ENCODE measurements at regions not wholly inside any gene's neighbourhood (a gene's known extent, or its start where the extent isn't known, plus 50 kb on each side); places are given as distances from the start of the nearest gene placed in this dataset.

DNA sequence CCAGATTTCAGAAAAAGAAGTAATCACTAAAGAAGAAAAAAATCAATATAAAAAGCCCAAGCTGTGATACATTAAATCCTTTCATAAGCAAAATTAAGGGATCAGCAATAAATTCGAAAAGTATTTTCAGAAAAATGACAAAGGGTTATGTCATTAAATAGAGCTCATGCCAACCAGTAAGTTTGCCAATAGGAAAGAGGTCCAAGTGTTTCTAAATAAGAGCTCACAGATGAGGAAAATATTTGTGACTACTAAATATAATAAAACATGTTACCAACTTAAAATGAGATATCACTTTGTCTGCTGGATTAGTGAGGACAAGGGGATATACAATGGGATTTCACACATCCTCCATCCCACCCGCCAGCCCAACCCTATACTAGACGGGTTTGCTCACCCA is 140.3 kb upstream of the EYA4 start:
- TF ChIP-seq ZNF274 (IDR thresholded peaks at IDR 0.05; ENCODE audit: low read depth, low read length), result no peak
- no peak for TF ChIP-seq YY1 (IDR thresholded peaks at IDR 0.05; ENCODE audit: insufficient read depth, insufficient read length)
- no peak for TF ChIP-seq SUZ12 (IDR thresholded peaks at IDR 0.05; ENCODE audit: extremely low read depth, insufficient read depth, insufficient read length)

DNA sequence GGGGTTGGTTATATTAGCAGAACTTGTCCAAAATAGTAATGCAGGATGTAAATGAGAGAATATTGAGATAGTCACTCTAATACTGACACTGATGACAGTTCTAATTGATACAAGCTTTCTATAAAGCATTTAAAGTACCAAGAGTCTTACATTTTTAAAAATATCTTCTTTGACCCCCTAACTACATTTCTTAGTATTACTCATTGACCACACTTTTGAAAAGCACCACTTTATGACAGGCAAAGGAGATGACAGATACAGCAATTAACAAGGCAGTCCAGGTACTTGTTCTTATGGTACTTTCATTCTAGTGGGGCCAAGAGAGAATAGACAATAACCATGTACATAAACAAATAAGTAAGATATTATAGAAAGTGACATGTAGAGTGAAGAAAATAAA is 139.4 kb upstream of the EYA4 start:
- Histone ChIP-seq H3K4me3 (ENCODE audit: insufficient read length, low read depth) (no peak overlapping the region), H3K27me3 (ENCODE audit: insufficient read depth, insufficient read length) (no peaks in the 10 kb centered on the region), H3K36me3 (ENCODE audit: insufficient read depth, insufficient read length, low read length) (no peaks in the 10 kb centered on the region), H3K9me3 (ENCODE audit: insufficient read depth, low read length) (no peaks in the 10 kb centered on the region), H3K9ac (ENCODE audit: insufficient read length, low read depth) (no peak overlapping the region), H3K4me1 (ENCODE audit: insufficient read depth, insufficient read length) (no peaks in the 10 kb centered on the region)
- TF ChIP-seq SUZ12 (IDR thresholded peaks at IDR 0.05; ENCODE audit: extremely low read depth, insufficient read depth, insufficient read length) (no peak), ZNF274 (IDR thresholded peaks at IDR 0.05; ENCODE audit: low read depth, low read length) (no peak), YY1 (IDR thresholded peaks at IDR 0.05; ENCODE audit: insufficient read depth, insufficient read length) (no peak)
- DNase-seq (ENCODE audit: low read depth, low spot score), result no peak

More for the DNA sequence above, 140.3 kb upstream of the EYA4 start:
- Histone ChIP-seq H3K4me3 (ENCODE audit: insufficient read length, low read depth) (no peak overlapping the region), H3K36me3 (ENCODE audit: insufficient read depth, insufficient read length, low read length) (no peaks in the 10 kb centered on the region), H3K27me3 (ENCODE audit: insufficient read depth, insufficient read length) (no peaks in the 10 kb centered on the region), H3K9me3 (ENCODE audit: insufficient read depth, low read length) (no peaks in the 10 kb centered on the region), H3K4me1 (ENCODE audit: insufficient read depth, insufficient read length) (no peaks in the 10 kb centered on the region), H3K9ac (ENCODE audit: insufficient read length, low read depth) (no peak overlapping the region)
- no peak for DNase-seq (ENCODE audit: low read depth, low spot score)

GRCh38 chr6:133106934-133107333 is 134.2 kb upstream of the EYA4 start:
- no peaks in the 10 kb centered on the region for H3K36me3 ChIP-seq (ENCODE audit: insufficient read depth, insufficient read length, low read length)
- no peaks in the 10 kb centered on the region for H3K9me3 ChIP-seq (ENCODE audit: insufficient read depth, low read length)
- DNase-seq (ENCODE audit: low read depth, low spot score), result no peak
- H3K27me3 ChIP-seq (ENCODE audit: insufficient read depth, insufficient read length), result no peaks in the 10 kb centered on the region
- TF ChIP-seq YY1 (IDR thresholded peaks at IDR 0.05; ENCODE audit: insufficient read depth, insufficient read length), result no peak
- no peak for TF ChIP-seq SUZ12 (IDR thresholded peaks at IDR 0.05; ENCODE audit: extremely low read depth, insufficient read depth, insufficient read length)
- TF ChIP-seq ZNF274 (IDR thresholded peaks at IDR 0.05; ENCODE audit: low read depth, low read length), result no peak
- no peak overlapping the region for H3K4me3 ChIP-seq (ENCODE audit: insufficient read length, low read depth)
- no peaks in the 10 kb centered on the region for H3K4me1 ChIP-seq (ENCODE audit: insufficient read depth, insufficient read length)
- no peak overlapping the region for H3K9ac ChIP-seq (ENCODE audit: insufficient read length, low read depth)

DNA sequence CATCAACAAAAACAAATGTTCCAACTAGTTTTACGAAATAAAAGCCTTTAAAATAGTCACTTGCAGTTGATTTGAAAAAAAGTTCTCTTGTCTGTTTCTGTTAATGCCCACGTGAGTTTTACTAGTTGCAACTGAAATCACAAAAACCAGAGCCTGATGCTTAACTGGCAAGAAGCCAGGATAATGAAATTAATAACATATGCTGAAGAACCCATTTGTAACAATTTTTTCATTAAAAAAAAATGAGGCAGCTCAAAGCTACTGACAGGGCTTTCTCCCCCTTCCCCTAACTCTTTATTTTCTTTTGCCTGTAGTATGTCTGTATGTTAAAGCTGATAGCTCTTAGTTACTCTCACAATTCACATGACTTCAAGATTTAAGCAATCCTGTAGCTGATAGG is 132.7 kb upstream of the EYA4 start:
- no peaks in the 10 kb centered on the region for H3K9me3 ChIP-seq (ENCODE audit: insufficient read depth, low read length)
- no peak for TF ChIP-seq SUZ12 (IDR thresholded peaks at IDR 0.05; ENCODE audit: extremely low read depth, insufficient read depth, insufficient read length)
- DNase-seq (ENCODE audit: low read depth, low spot score), result no peak
- H3K4me3 ChIP-seq (ENCODE audit: insufficient read length, low read depth), result no peak overlapping the region
- no peaks in the 10 kb centered on the region for H3K36me3 ChIP-seq (ENCODE audit: insufficient read depth, insufficient read length, low read length)
- no peaks in the 10 kb centered on the region for H3K27me3 ChIP-seq (ENCODE audit: insufficient read depth, insufficient read length)
- no peaks in the 10 kb centered on the region for H3K4me1 ChIP-seq (ENCODE audit: insufficient read depth, insufficient read length)
- no peak overlapping the region for H3K9ac ChIP-seq (ENCODE audit: insufficient read length, low read depth)

DNA sequence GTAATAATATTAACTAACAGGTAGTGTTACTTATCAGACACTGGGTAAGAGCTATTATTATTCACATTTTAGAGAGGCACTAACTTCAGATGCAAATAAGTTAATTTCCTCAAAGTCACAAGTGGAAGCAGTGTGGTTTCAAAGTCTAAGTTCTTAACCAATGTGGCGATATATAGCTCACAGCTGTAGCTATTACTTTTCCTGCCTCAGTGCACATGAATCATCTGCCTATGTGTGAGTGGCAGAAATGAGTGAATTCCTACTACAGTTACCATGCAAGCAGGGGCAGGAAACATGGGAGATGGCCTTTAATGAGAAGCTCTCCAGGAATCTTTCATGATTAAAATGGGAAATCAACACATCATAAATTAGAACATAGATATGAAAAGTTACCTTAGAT is 126.2 kb upstream of the EYA4 start:
- Histone ChIP-seq H3K27me3 (ENCODE audit: insufficient read depth, insufficient read length) (no peaks in the 10 kb centered on the region), H3K9ac (ENCODE audit: insufficient read length, low read depth) (no peak overlapping the region), H3K4me1 (ENCODE audit: insufficient read depth, insufficient read length) (no peaks in the 10 kb centered on the region), H3K36me3 (ENCODE audit: insufficient read depth, insufficient read length, low read length) (no peaks in the 10 kb centered on the region), H3K9me3 (ENCODE audit: insufficient read depth, low read length) (no peaks in the 10 kb centered on the region), H3K4me3 (ENCODE audit: insufficient read length, low read depth) (no peak overlapping the region)
- no peak for DNase-seq (ENCODE audit: low read depth, low spot score)
- no peak for TF ChIP-seq ZNF274 (IDR thresholded peaks at IDR 0.05; ENCODE audit: low read depth, low read length)
- no peak for TF ChIP-seq YY1 (IDR thresholded peaks at IDR 0.05; ENCODE audit: insufficient read depth, insufficient read length)
- no peak for TF ChIP-seq SUZ12 (IDR thresholded peaks at IDR 0.05; ENCODE audit: extremely low read depth, insufficient read depth, insufficient read length)

GRCh38 chr6:133115946-133116345 is 125.2 kb upstream of the EYA4 start:
- Histone ChIP-seq H3K9ac (ENCODE audit: insufficient read length, low read depth) (no peak overlapping the region), H3K4me1 (ENCODE audit: insufficient read depth, insufficient read length) (no peaks in the 10 kb centered on the region), H3K36me3 (ENCODE audit: insufficient read depth, insufficient read length, low read length) (no peaks in the 10 kb centered on the region), H3K4me3 (ENCODE audit: insufficient read length, low read depth) (no peak overlapping the region), H3K27me3 (ENCODE audit: insufficient read depth, insufficient read length) (no peaks in the 10 kb centered on the region), H3K9me3 (ENCODE audit: insufficient read depth, low read length) (no peaks in the 10 kb centered on the region)
- DNase-seq (ENCODE audit: low read depth, low spot score), result no peak
- TF ChIP-seq ZNF274 (IDR thresholded peaks at IDR 0.05; ENCODE audit: low read depth, low read length) (no peak), YY1 (IDR thresholded peaks at IDR 0.05; ENCODE audit: insufficient read depth, insufficient read length) (no peak), SUZ12 (IDR thresholded peaks at IDR 0.05; ENCODE audit: extremely low read depth, insufficient read depth, insufficient read length) (no peak)

GRCh38 chr6:133128191-133128590 is 113.0 kb upstream of the EYA4 start:
- Histone ChIP-seq H3K36me3 (ENCODE audit: insufficient read depth, insufficient read length, low read length) (no peaks in the 10 kb centered on the region), H3K4me3 (ENCODE audit: insufficient read length, low read depth) (no peak overlapping the region), H3K4me1 (ENCODE audit: insufficient read depth, insufficient read length) (no peaks in the 10 kb centered on the region), H3K27me3 (ENCODE audit: insufficient read depth, insufficient read length) (no peaks in the 10 kb centered on the region), H3K9ac (ENCODE audit: insufficient read length, low read depth) (no peak overlapping the region), H3K9me3 (ENCODE audit: insufficient read depth, low read length) (peaks cover 7% of the 10 kb centered on the region)
- TF ChIP-seq ZNF274 (IDR thresholded peaks at IDR 0.05; ENCODE audit: low read depth, low read length), result no peak
- TF ChIP-seq YY1 (IDR thresholded peaks at IDR 0.05; ENCODE audit: insufficient read depth, insufficient read length), result no peak
- no peak for TF ChIP-seq SUZ12 (IDR thresholded peaks at IDR 0.05; ENCODE audit: extremely low read depth, insufficient read depth, insufficient read length)
- no peak for DNase-seq (ENCODE audit: low read depth, low spot score)

DNA sequence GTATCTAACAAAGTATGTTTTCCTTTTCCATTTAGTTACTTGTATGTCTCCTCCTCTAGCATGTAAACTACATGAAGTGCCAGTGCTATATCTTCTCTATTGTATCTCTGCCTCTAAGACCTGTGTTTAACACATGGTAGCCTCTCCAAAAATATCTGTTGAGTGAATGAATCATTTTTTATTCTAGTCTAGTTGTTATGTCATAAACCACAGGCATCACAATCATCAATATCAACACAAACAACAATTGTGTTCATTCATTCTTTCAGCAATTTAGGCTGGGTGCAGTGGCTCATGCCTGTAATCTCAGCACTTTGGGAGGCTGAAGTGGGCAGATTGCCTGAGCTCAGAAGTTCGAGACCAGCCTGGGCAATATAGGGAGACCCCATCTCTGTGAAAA is 111.6 kb upstream of the EYA4 start:
- TF ChIP-seq ZNF274 (IDR thresholded peaks at IDR 0.05; ENCODE audit: low read depth, low read length) (no peak), SUZ12 (IDR thresholded peaks at IDR 0.05; ENCODE audit: extremely low read depth, insufficient read depth, insufficient read length) (no peak), YY1 (IDR thresholded peaks at IDR 0.05; ENCODE audit: insufficient read depth, insufficient read length) (no peak)
- Histone ChIP-seq H3K27me3 (ENCODE audit: insufficient read depth, insufficient read length) (no peaks in the 10 kb centered on the region), H3K9me3 (ENCODE audit: insufficient read depth, low read length) (no peaks in the 10 kb centered on the region), H3K4me3 (ENCODE audit: insufficient read length, low read depth) (no peak overlapping the region), H3K36me3 (ENCODE audit: insufficient read depth, insufficient read length, low read length) (no peaks in the 10 kb centered on the region), H3K4me1 (ENCODE audit: insufficient read depth, insufficient read length) (no peaks in the 10 kb centered on the region), H3K9ac (ENCODE audit: insufficient read length, low read depth) (no peak overlapping the region)
- no peak for DNase-seq (ENCODE audit: low read depth, low spot score)

Measured in NT2/D1 (cell line).